WTC11 (cell line): ENCODE measurements at regions not wholly inside any gene's neighbourhood (a gene's known extent, or its start where the extent isn't known, plus 50 kb on each side); places are given as distances from the start of the nearest gene placed in this dataset.

Source experiments
- ATF1 ChIP-seq: sonication (generic); formaldehyde crosslinking; IDR thresholded peaks from 2 replicates; pipeline ENCODE4 v1.8.1; 2023; ENCODE audit warnings: mild to moderate bottlenecking, moderate library complexity, missing genetic modification reagents
- CDX4 ChIP-seq: fragments of 250-450 bp; sonication (Bioruptor Pico); IDR thresholded peaks from 2 replicates; pipeline ENCODE4 v1.9.0; 2021; ENCODE audit warnings: moderate library complexity, mild to moderate bottlenecking, inconsistent platforms, borderline replicate concordance
- CREM ChIP-seq: sonication (generic); formaldehyde crosslinking; IDR thresholded peaks from 2 replicates; pipeline ENCODE4 v1.8.1; 2022; ENCODE audit warnings: mild to moderate bottlenecking, missing genetic modification reagents, moderate library complexity
- E2F4 ChIP-seq: sonication (generic); formaldehyde crosslinking; IDR thresholded peaks from 2 replicates; pipeline ENCODE4 v1.8.1; 2022; ENCODE audit warnings: low read depth, mild to moderate bottlenecking, moderate library complexity, missing genetic modification reagents, borderline replicate concordance
- ZBTB43 ChIP-seq: sonication (generic); formaldehyde crosslinking; IDR thresholded peaks from 2 replicates; pipeline ENCODE4 v1.8.1; 2023; ENCODE audit warnings: mild to moderate bottlenecking, missing genetic modification reagents
- ZNF138 ChIP-seq: sonication (generic); formaldehyde crosslinking; conservative IDR thresholded peaks from 2 replicates; pipeline ENCODE4 v1.8.1; 2022; ENCODE audit warnings: mild to moderate bottlenecking, moderate library complexity, missing genetic modification reagents
- TF ChIP-seq, protein P1 (sequence below): fragments of 200-600 bp; IDR thresholded peaks from 2 replicates; pipeline ENCODE4 v1.8.0; 2022; ENCODE audit warnings: antibody characterized with exemption

GRCh38 chr12:90209029-90209428, 500.4 kb upstream of the ATP2B1 start:
- TF ChIP-seq CDX4 (CRISPR knock-in tag): no peak
- no peak for TF ChIP-seq ATF1
- no peak for TF ChIP-seq CREM (CRISPR knock-in tag)
- TF ChIP-seq, protein P1, sequence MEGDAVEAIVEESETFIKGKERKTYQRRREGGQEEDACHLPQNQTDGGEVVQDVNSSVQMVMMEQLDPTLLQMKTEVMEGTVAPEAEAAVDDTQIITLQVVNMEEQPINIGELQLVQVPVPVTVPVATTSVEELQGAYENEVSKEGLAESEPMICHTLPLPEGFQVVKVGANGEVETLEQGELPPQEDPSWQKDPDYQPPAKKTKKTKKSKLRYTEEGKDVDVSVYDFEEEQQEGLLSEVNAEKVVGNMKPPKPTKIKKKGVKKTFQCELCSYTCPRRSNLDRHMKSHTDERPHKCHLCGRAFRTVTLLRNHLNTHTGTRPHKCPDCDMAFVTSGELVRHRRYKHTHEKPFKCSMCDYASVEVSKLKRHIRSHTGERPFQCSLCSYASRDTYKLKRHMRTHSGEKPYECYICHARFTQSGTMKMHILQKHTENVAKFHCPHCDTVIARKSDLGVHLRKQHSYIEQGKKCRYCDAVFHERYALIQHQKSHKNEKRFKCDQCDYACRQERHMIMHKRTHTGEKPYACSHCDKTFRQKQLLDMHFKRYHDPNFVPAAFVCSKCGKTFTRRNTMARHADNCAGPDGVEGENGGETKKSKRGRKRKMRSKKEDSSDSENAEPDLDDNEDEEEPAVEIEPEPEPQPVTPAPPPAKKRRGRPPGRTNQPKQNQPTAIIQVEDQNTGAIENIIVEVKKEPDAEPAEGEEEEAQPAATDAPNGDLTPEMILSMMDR: no peak
- TF ChIP-seq E2F4 (CRISPR knock-in tag): no peak
- TF ChIP-seq ZBTB43: no peak
- no peak for TF ChIP-seq ZNF138 (CRISPR knock-in tag)
